ENCODE measurements at regions not wholly inside any gene's neighbourhood (a gene's known extent, or its start where the extent isn't known, plus 50 kb on each side); places are given as distances from the start of the nearest gene placed in this dataset.

GRCh38 chr12:131612092-131612755, 98.7 kb upstream of the SFSWAP start:
- TF ChIP-seq POLR2A (IDR thresholded peaks at IDR 0.05; ENCODE audit: low read depth, low read length) (no peak), POLR2AphosphoS5 (IDR thresholded peaks at IDR 0.05; ENCODE audit: low read depth, low read length) (no peak)

Measured in GM12892 (cell line).